NCI-H1092 treated with DMSO at 0.1 percent for 48 hours (cell line): ENCODE measurements at regions not wholly inside any gene's neighbourhood (a gene's known extent, or its start where the extent isn't known, plus 50 kb on each side); places are given as distances from the start of the nearest gene placed in this dataset.
"Not testable (repeated sequence)": the region's sequence is repeated elsewhere in the genome, so short reads cannot be mapped to it uniquely, and the experiment has no call there.

ENCODE experiments used
- DNase-seq: peaks from one replicate; lab custom pipeline; 2025; lab: John Stamatoyannopoulos, UW

DNA sequence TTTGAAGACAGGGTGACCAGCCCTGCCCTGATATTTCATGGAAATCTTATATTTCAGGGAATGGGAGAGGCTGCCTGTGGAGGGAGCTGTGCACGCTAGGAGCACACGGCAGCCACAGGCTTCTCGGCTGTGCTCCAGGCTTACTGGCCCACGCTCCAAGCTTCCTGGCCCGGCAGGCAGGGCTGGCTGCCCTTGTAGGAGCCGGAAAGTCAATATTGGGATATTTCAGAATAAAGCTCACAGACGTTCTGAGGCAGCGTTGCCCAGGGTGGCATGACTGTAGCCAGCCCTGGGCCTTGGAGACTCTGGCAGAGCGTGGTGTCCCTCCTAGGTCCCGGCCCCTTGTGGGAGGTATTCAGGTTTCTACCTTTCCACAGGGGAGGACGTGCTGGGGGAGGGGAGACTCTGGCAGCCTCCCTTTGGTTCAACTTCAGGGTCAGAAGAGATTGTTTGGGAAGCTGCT, 95.6 kb downstream of the NPIPB11 start:
- no peak for DNase-seq

DNA sequence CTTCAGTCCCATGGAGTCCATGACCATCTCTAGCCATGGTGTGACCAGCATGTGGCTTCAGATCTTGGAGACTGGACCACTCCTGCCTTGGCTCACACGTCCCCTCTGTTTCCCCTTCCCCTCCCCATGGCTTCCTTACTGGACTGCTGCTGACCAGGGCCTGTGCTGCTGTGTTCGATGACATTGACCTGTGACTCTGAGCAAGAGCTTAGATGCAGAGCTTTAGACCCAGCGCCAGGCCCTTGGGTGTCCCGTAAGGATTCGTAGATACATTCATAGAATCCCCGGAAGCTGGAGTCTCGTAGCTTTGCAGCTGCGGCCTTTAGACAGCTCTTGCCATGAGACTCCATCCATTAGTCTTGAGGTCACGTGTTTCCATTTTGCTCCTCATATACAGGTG, 96.3 kb downstream of the NPIPB11 start:
- DNase-seq: not testable (repeated sequence)

DNA sequence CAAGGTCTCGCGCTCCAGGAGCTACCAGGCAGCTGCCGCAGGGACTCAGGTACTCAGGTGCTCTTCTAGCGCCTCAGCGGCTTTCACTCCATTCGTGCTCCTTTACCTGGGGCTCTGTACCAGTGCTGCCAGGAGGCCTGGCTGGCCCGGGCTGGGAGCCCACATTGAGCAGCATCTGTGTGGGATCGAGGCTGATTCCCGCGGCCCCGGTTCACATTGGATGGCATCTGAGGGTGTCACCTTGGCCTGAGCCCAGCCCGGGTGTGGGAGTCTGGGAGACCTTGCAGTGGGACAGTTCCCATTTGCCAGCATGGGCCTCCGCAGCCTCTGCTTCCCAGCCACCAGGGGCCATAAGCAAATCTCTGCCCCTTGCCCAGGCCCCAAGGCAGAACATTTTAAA, 96.9 kb downstream of the NPIPB11 start:
- not testable (repeated sequence) for DNase-seq

GRCh38 chr16:29308644-29309546, 97.6 kb downstream of the NPIPB11 start:
- no peak for DNase-seq

DNA sequence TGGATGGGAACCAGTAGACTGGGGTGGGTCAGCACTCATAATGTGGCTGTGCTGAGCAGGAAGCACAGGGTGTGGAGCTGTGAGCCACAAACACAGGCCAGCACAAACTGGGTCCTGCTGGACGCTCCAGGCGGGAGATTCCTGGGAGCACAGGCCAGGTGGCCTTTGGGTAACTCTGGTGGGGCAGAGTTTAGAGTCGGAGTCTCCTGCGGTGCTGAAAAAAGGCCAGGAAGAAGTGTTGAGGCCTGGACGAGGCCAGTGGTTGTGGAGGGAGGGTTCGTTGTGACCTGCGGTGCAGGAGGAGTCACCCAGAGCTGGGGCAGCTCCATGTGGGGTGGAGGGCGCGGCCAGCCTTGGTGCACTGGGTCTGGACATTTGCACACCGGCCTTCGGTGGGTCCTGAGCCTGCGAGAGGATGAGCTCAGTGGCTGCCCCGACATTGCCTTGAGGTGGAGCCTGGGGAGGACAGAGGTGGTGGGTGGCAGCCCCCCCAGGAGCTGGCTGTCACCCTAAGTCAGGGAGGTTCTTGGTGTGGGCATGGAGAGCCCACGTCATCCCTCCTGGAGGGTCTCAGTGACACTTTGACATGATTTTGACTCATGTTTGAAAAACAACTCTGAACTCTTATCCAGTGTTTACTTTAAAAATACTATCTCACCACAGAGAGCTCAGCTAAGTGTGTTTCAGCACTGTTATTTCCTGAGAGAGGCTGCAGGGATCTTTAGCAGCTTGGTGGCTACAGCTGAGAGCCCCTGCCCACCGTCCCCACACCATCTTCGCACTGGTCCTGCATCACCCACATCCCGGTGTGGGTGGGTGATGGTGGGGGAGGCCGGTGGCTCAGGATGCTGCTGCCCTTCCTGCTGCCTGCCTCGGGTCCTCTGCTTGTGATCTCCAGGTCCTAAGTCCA, 98.7 kb downstream of the NPIPB11 start:
- no peak for DNase-seq

GRCh38 chr16:29306943-29307597, 99.4 kb downstream of the NPIPB11 start:
- no peak for DNase-seq

DNA sequence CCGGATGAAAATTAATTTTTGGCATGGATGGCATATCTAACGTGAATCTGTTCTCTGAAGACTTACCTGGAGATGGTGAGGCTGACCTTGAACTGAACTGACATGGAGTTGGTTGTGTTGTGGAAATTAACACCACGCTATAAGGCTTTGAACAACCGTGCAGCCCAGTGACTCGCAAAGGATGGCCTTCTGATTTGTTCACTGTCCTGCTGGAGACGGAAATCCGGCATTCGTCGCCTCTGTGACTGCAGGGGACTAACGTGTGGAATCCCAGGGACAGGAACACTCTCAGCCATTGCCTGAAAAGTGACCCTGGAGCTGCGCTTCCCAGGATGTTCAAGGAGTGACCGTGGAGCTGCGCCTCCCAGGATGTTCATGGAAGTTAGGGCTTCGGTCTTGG, 100.3 kb downstream of the NPIPB11 start:
- no peak for DNase-seq

DNA sequence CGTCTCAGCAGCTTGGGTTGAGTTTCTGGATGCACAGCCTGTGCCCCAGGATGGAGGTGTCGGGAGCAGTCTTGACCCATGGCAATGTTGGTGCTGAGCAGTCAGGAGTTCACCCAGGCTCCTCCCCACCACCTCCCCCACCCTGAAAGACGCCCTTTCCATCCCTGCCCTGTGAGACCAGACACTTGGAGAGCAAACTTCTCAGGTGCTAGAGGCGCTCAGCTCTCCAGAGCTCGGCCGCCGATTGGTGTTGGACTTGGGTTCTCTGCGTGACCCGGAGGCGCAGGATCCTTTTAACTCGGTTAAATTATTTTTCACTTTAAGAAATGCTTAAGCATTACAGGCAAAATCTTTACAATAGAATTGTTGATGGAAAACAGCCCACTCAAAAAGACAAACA, 101.5 kb downstream of the NPIPB11 start:
- DNase-seq: not testable (repeated sequence)

- DNase-seq: no peak
Measured at GRCh38 chr16:29304251-29304650, 102.3 kb downstream of the NPIPB11 start.

DNA sequence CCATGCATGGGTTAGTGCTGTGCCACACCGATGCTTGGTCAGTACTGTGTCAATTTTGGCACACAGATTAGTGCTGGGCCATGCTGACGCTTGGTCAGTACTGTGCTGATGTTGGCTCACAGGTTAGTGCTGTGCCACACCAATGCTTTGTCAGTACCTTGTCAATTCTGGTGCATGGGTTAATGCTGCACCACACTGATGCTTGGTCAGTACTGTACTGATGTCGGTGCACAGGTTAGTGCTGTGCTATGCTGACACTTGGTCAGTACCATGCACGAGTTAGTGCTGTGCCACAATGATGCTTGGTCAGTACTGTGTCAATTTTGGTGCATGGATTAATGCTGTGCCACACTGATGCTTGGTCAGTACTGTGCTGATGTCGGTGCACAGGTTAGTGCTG, 103.0 kb downstream of the NPIPB11 start:
- DNase-seq: no peak

DNA sequence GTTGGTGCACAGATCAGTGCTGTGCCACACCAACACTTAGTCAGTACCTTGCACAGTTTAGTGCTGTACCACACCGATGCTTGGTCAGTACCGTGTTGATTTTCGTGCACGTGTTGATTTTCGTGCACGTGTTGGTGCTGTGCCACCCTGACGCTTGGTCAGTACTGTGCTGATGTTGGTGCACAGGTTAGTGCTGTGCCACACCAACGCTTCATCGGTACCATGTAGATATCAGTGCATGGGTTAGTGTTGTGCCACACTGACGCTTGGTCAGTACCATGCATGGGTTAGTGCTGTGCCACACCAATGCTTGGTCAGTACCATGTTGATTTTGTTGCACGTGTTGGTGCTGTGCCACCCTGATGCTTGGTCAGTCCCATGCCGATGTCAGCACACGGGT, 103.5 kb downstream of the NPIPB11 start:
- DNase-seq: no peak

- not testable (repeated sequence) for DNase-seq
Measured at GRCh38 chr16:29302433-29302832, 104.1 kb downstream of the NPIPB11 start.

GRCh38 chr16:29301662-29302285, 104.7 kb downstream of the NPIPB11 start:
- not testable (repeated sequence) for DNase-seq

- DNase-seq: not testable (repeated sequence)
Measured at GRCh38 chr16:29300541-29301535, 105.7 kb downstream of the NPIPB11 start.

GRCh38 chr16:29300030-29300491, 106.5 kb downstream of the NPIPB11 start:
- not testable (repeated sequence) for DNase-seq

DNA sequence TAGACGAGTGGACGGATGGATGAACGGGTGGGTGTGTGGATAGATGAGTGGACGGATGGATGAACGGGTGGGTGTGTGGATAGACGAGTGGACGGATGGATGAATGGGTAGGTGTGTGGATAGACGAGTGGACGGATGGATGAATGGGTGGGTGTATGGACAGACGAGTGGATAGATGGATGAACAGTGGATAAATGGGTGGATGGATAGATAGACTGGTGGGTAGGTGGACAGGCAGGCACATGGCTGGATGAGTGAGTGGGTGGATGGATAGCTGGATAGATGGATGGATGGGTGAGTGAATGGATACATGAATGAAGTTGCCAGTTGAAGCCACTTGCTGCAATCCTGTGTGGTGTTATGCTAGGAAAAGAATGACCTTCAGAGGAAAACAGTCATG, 107.5 kb downstream of the NPIPB11 start:
- not testable (repeated sequence) for DNase-seq

DNA sequence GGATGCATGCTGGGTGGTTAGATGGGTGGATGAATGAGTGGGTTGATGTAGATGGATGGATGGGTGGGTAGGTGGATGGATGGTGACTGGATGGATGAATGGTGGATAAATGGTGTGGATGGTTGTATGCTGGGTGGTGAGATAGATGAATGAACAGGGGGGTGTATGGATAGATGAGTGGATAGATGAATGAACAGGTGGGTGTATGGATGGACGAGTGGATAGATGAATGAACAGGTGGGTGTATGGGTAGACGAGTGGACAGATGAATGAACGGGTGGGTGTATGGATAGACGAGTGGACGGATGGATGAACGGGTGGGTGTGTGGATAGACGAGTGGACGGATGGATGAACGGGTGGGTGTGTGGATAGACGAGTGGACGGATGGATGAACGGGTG, 108.2 kb downstream of the NPIPB11 start:
- not testable (repeated sequence) for DNase-seq

DNA sequence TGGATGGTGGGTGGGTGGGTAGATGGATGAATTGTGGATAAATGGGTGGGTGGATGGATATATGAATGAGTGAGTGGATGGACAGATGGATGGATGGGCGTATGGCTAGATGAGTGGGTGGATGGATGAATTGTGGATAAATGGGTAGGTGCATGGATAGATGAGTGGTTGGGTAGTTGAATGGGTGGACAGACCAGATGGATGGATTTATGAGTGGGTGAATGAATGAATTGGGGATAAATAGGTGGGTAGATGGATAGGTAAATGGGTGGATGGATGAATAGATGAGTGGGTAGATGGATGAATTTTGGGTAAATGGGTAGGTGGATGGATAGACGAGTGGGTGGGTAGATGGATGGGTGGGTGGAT, 108.7 kb downstream of the NPIPB11 start:
- not testable (repeated sequence) for DNase-seq

- not testable (repeated sequence) for DNase-seq
Measured at GRCh38 chr16:29297144-29297808, 109.2 kb downstream of the NPIPB11 start.

- not testable (repeated sequence) for DNase-seq
Measured at GRCh38 chr16:29296176-29296575, 110.3 kb downstream of the NPIPB11 start.
